HL-60 (cell line): ENCODE measurements at regions not wholly inside any gene's neighbourhood (a gene's known extent, or its start where the extent isn't known, plus 50 kb on each side); places are given as distances from the start of the nearest gene placed in this dataset.

Source experiments
- DNase-seq, 2 experiments: peaks; one replicate each; pipeline ENCODE4 v3.0.0-alpha.2; 2010 to 2020; ENCODE audit warnings: low read depth in 1 of 2, low spot score in 1 of 2
- H3K27ac ChIP-seq: fragments of 250-450 bp; sonication (Bioruptor Pico); replicated peaks from 2 replicates; pipeline ENCODE4 v1.5.1; 2020; ENCODE audit warnings: mild to moderate bottlenecking, moderate library complexity
- H3K27me3 ChIP-seq: fragments of 250-450 bp; sonication (Bioruptor Pico); 2 replicates; pipeline ENCODE4 v1.5.1; 2021; ENCODE audit warnings: mild to moderate bottlenecking, moderate library complexity; ENCODE audit not compliant: insufficient read depth, poor library complexity, severe bottlenecking
- H3K4me3 ChIP-seq: replicated peaks from 2 replicates; pipeline ENCODE4 v1.5.1; 2011; ENCODE audit warnings: mild to moderate bottlenecking, control low read depth, low read length; ENCODE audit not compliant: insufficient read depth
- GABPA ChIP-seq: IDR thresholded peaks from 2 replicates; pipeline ENCODE4 v1.6.1; 2012; ENCODE audit warnings: low read depth
- POLR2AphosphoS5 ChIP-seq: IDR thresholded peaks from 2 replicates; pipeline ENCODE4 v1.6.1; 2012; ENCODE audit warnings: low read depth
- REST ChIP-seq: IDR thresholded peaks from 2 replicates; pipeline ENCODE4 v1.6.1; 2012; ENCODE audit warnings: low read depth; ENCODE audit not compliant: insufficient replicate concordance
- SPI1 ChIP-seq: IDR thresholded peaks from 2 replicates; pipeline ENCODE4 v1.6.1; 2012; ENCODE audit warnings: low read depth, mild to moderate bottlenecking, borderline replicate concordance
- TF ChIP-seq, protein P1 (sequence below): IDR thresholded peaks from one replicate; pipeline ENCODE4 v1.5.1; 2011; ENCODE audit warnings: low read length, control low read depth, inconsistent platforms; ENCODE audit not compliant: insufficient read depth

- H3K27ac ChIP-seq, result no peak overlapping the region
- TF ChIP-seq, protein P1, sequence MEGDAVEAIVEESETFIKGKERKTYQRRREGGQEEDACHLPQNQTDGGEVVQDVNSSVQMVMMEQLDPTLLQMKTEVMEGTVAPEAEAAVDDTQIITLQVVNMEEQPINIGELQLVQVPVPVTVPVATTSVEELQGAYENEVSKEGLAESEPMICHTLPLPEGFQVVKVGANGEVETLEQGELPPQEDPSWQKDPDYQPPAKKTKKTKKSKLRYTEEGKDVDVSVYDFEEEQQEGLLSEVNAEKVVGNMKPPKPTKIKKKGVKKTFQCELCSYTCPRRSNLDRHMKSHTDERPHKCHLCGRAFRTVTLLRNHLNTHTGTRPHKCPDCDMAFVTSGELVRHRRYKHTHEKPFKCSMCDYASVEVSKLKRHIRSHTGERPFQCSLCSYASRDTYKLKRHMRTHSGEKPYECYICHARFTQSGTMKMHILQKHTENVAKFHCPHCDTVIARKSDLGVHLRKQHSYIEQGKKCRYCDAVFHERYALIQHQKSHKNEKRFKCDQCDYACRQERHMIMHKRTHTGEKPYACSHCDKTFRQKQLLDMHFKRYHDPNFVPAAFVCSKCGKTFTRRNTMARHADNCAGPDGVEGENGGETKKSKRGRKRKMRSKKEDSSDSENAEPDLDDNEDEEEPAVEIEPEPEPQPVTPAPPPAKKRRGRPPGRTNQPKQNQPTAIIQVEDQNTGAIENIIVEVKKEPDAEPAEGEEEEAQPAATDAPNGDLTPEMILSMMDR, result no peak
- TF ChIP-seq REST (no peak), SPI1 (no peak), GABPA (no peak), POLR2AphosphoS5 (no peak)
- no peak for DNase-seq
- no peak overlapping the region for H3K4me3 ChIP-seq
- H3K27me3 ChIP-seq, result no peaks in the 10 kb centered on the region
These were observed 205.2 kb upstream of the ZNF608 start for GRCh38 chr5:124951661-124952060.

DNA sequence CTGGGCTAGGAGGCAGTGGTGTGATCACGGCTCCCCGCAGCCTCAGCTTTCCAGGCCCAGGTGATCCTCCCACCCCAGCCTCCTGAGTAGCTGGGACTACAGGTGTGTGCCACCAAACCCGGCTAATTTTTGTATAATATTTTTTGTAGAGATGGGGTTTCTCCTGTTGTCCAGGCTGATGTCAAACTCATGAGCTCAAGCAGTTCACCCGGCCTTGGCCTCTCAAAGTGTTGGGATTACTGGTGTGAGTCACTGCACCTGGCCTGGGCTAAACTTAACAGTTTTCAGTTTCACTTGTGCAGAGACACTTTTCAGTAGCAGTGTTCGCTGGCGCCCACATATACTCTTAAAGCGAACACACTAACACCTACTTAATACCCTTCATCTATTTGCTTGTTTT lies 205.6 kb upstream of the ZNF608 start:
- no peak for DNase-seq
- TF ChIP-seq SPI1 (no peak), GABPA (no peak), POLR2AphosphoS5 (no peak)
- TF ChIP-seq, protein P1, result no peak
- Histone ChIP-seq H3K27ac (no peak overlapping the region), H3K4me3 (no peak overlapping the region), H3K27me3 (no peaks in the 10 kb centered on the region)

DNA sequence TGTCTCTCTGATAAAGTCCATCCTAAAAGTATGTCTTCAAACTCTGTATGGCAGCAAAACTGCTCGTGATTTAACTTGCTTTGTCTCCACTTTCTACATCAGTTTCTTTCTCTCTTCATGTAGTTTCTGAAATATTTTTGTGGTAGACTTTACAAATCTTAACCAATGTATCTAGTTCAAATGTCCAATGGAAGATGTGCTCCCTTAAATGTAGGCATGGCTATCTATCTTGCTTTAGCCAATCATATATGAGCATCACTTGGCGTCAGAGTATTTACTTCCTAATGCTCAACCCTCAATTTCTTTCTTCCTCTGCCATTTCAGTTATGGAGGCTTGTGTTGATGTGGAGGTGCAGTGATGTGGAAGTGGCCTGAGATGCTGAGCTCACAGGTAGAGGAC lies 206.1 kb upstream of the ZNF608 start:
- TF ChIP-seq REST (no peak), POLR2AphosphoS5 (no peak), GABPA (no peak), SPI1 (no peak)
- TF ChIP-seq, protein P1, result no peak
- no peak overlapping the region for H3K27ac ChIP-seq
- H3K27me3 ChIP-seq, result no peaks in the 10 kb centered on the region
- H3K4me3 ChIP-seq, result no peak overlapping the region
- no peak for DNase-seq

- H3K27ac ChIP-seq, result no peak overlapping the region
- TF ChIP-seq, protein P1, result no peak
- no peak for TF ChIP-seq SPI1
- TF ChIP-seq POLR2AphosphoS5, result no peak
- TF ChIP-seq REST, result no peak
- no peak for TF ChIP-seq GABPA
- H3K4me3 ChIP-seq, result no peak overlapping the region
- H3K27me3 ChIP-seq, result no peaks in the 10 kb centered on the region
- no peak for DNase-seq
These were observed 208.3 kb upstream of the ZNF608 start for GRCh38 chr5:124954784-124955183.
